GM18907 (cell line): ENCODE measurements at regions not wholly inside any gene's neighbourhood (a gene's known extent, or its start where the extent isn't known, plus 50 kb on each side); places are given as distances from the start of the nearest gene placed in this dataset.

Source experiments
- ATAC-seq: cut with Tn5 transposase; IDR thresholded peaks from one replicate; pipeline ENCODE4 v1.9.1; 2021; ENCODE audit warnings: mild to moderate bottlenecking, moderate library complexity; ENCODE audit not compliant: unreplicated experiment

GRCh38 chr15:47990821-47991220 lies 130.0 kb upstream of the SLC24A5 start:
- ATAC-seq: no peak

- no peak for ATAC-seq
These were observed 129.4 kb upstream of the SLC24A5 start for GRCh38 chr15:47991357-47991756.

GRCh38 chr15:47993051-47993450 lies 127.7 kb upstream of the SLC24A5 start:
- ATAC-seq: no peak

GRCh38 chr15:47997195-47998080 lies 123.4 kb upstream of the SLC24A5 start:
- no peak for ATAC-seq

- no peak for ATAC-seq
These were observed 122.2 kb upstream of the SLC24A5 start for GRCh38 chr15:47998619-47999019.

GRCh38 chr15:48001393-48002039 lies 119.3 kb upstream of the SLC24A5 start:
- ATAC-seq: peak; percentile 95

- peak; percentile 39 for ATAC-seq
These were observed 118.0 kb upstream of the SLC24A5 start for GRCh38 chr15:48002767-48003166.

- ATAC-seq: no peak
These were observed 117.3 kb upstream of the SLC24A5 start for GRCh38 chr15:48003441-48003840.

GRCh38 chr15:48005077-48005476 lies 115.7 kb upstream of the SLC24A5 start:
- no peak for ATAC-seq

- no peak for ATAC-seq
These were observed 114.7 kb upstream of the SLC24A5 start for GRCh38 chr15:48006031-48006511.

GRCh38 chr15:48010316-48010715 lies 110.5 kb upstream of the SLC24A5 start:
- ATAC-seq: no peak

GRCh38 chr15:48012191-48012590 lies 108.6 kb upstream of the SLC24A5 start:
- ATAC-seq: no peak

- no peak for ATAC-seq
These were observed 103.9 kb upstream of the SLC24A5 start for GRCh38 chr15:48016865-48017264.

GRCh38 chr15:48017747-48018146 lies 103.0 kb upstream of the SLC24A5 start:
- no peak for ATAC-seq

- ATAC-seq: no peak
These were observed 100.6 kb upstream of the SLC24A5 start for GRCh38 chr15:48020166-48020565.

GRCh38 chr15:48021336-48022086 lies 99.3 kb upstream of the SLC24A5 start:
- no peak for ATAC-seq

- no peak for ATAC-seq
These were observed 95.7 kb upstream of the SLC24A5 start for GRCh38 chr15:48025118-48025517.

- no peak for ATAC-seq
These were observed 92.1 kb upstream of the SLC24A5 start for GRCh38 chr15:48028712-48029111.

- no peak for ATAC-seq
These were observed 91.1 kb upstream of the SLC24A5 start for GRCh38 chr15:48029642-48030041.

- no peak for ATAC-seq
These were observed 89.3 kb upstream of the SLC24A5 start for GRCh38 chr15:48031466-48031865.

GRCh38 chr15:48031973-48032372 lies 88.8 kb upstream of the SLC24A5 start:
- no peak for ATAC-seq
